GM12873 (cell line): ENCODE measurements at regions not wholly inside any gene's neighbourhood (a gene's known extent, or its start where the extent isn't known, plus 50 kb on each side); places are given as distances from the start of the nearest gene placed in this dataset.

Experiments
- TF ChIP-seq, protein P1 (sequence below): IDR thresholded peaks from 2 replicates; pipeline ENCODE4 v1.5.1; 2012; ENCODE audit warnings: low read depth, mild to moderate bottlenecking, moderate library complexity, low read length, control low read depth; ENCODE audit not compliant: insufficient read depth; ENCODE audit errors: missing control alignments

DNA sequence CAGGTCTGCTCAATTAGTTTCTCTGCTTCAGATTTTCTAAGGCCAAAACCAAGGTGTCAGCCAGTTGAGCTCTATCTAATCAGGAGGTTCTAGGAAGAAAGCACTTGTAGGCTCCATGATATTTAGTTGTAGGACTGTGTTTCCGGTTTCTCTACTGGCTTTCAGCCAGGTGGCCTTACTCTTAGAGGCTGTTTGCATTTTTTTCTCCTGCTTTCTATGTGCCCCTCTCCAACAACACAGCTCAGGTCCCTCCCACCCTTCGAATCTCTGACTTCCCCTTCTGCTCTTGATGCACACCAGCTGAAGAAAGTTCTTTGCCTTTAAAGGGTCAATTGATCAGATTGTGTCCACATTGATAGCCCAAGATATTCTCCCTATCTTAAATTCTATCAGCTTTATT, 245.2 kb downstream of the RAB28 start:
- TF ChIP-seq, protein P1, sequence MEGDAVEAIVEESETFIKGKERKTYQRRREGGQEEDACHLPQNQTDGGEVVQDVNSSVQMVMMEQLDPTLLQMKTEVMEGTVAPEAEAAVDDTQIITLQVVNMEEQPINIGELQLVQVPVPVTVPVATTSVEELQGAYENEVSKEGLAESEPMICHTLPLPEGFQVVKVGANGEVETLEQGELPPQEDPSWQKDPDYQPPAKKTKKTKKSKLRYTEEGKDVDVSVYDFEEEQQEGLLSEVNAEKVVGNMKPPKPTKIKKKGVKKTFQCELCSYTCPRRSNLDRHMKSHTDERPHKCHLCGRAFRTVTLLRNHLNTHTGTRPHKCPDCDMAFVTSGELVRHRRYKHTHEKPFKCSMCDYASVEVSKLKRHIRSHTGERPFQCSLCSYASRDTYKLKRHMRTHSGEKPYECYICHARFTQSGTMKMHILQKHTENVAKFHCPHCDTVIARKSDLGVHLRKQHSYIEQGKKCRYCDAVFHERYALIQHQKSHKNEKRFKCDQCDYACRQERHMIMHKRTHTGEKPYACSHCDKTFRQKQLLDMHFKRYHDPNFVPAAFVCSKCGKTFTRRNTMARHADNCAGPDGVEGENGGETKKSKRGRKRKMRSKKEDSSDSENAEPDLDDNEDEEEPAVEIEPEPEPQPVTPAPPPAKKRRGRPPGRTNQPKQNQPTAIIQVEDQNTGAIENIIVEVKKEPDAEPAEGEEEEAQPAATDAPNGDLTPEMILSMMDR: no peak

DNA sequence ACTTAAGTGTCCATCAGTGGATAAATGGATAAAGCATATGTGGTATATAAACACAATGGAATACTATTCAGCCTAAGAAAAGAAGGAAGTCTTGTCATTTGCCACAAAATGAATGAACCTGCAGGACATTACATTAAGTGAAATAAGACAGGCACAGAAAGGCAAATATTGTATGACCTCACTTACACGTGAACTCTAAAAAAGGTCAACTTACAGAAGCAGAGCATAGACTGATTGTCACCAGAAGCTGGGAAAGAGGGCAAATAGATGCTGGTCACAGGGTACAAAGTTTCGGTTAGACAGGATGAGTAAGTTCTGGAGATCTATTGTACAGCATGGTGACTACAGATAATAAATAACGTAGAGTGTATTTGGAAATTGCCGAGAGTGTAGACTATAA, 247.7 kb downstream of the RAB28 start:
- TF ChIP-seq, protein P1: no peak

DNA sequence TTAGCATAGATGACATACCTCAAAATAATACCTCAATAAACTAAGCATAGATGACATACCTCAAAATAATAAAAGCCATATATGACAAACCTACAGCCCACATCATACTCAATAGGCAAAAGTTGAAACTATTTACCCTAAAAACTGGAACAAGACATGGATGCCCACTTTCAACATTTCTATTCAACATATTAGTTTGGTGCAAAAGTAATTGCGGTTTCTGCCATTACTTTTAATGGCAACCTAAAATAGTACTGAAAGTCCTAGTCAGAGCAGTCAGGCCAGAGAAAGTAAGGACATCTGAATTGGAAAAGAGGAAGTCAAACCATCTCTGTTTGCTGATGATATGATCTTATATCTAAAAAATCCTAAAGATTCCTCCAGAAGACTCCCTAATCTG, 250.4 kb downstream of the RAB28 start:
- TF ChIP-seq, protein P1: no peak

DNA sequence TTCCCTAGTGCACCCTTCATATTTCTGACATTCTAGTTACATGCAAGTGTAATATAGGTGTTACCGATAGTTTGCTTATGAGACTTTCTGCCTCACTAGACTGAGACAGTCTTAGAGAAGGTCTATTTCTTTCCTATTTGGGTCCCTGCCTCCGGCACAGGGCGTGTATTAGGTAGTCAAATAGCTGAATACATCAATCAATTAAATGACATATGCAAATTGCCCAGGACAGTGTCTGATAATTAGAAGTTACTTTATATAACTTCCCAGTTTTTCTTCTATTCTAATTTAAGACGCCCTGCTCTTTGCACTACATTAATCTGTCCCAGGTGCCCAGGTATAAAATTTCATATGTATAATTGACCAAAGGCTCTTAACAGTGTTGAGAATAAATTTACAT, 264.2 kb downstream of the RAB28 start:
- TF ChIP-seq, protein P1: no peak

DNA sequence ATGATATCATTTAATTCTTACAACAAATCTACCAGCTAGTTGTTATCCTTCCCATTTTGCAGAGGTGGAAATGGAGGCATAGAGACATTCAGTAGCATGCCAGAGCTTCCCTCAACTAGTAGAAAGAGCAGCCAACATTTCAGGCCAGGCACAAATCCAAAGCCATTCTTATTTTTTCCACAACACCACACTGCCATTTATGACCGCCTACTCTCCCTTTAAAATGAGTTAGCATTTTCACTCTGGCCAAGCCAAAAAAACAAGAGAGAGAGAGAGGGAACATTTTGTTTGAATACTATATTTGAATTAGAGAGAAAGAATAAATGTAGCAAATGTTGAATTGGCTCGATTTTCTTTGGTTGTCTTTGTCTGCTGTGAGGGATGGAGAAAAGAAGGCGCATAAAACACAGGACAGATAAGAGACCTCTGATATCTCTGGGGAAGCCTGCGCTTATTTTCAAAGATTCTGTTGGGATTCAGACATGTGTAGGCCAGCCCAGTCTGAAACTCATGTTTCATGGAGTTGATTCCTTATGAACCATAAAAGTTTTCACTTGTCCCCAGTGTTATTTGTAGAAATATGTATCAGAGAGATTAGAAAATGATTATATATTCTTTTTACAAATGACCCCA, 265.7 kb downstream of the RAB28 start:
- TF ChIP-seq, protein P1: no peak

DNA sequence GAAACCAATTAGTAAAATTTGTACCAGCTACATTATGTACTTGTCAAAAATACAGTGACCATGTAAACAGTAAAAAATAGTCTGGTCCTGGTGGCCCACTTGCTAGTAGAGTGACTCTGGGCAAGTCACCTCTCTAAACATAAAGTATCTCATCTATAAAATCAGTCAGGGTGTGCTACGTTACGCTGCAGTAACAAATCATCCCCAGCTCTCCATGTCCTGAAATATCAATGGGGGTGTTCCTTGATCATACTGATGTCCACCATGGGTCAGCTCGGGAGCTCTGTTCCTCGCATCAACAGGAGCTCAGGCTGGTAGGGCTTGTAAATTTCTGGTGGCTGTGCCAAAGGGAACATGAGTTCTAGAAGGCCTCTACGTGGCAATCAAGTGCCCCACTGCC, 268.6 kb downstream of the RAB28 start:
- TF ChIP-seq, protein P1: no peak

DNA sequence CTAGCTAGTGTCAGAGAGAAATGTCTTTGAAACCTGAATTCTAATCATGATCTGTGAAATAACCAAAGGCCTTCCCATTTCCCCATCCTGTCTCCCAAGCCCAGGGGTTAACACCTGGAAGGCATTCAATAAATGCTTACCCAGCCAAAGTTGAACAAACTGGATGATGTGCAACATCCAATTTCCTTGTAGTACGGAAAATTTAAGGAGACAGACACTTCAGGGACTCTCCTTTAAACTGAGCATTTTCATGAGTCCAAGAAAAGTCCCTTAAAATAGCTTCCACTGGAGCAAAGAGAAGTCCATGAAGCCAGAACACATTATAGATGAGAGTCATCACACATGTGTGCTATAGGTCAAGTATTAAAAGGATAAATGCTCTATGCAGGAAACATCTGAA, 271.2 kb downstream of the RAB28 start:
- TF ChIP-seq, protein P1: no peak
